HG02623 (cell line): ENCODE measurements at regions not wholly inside any gene's neighbourhood (a gene's known extent, or its start where the extent isn't known, plus 50 kb on each side); places are given as distances from the start of the nearest gene placed in this dataset.
A peak's percentile ranks its signal among the peaks of the same experiment; 100 is the strongest.

Source experiments
- ATAC-seq: cut with Tn5 transposase; IDR thresholded peaks from one replicate; pipeline ENCODE4 v1.9.1; 2021; ENCODE audit warnings: moderate library complexity; ENCODE audit not compliant: unreplicated experiment

GRCh38 chr5:61650661-61651060, 318.6 kb downstream of the ZSWIM6 start:
- no peak for ATAC-seq

DNA sequence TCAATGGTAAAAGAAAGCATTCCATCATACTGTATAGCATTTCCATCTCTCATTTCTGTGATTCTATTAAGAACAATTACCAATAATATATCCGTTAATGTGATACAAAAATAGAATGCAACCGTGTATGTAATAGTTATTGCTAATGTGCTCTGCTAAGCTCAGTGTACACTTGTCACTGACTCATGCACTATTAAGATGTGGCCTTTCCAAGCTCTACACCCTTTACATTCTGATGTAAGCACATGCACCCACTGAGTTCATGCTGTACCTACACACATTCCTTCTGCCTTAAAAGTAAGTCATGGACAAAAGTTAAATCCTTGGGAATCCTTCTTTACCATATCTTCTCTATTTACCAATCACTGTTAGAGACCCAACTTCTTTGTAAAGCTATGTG, 319.1 kb downstream of the ZSWIM6 start:
- no peak for ATAC-seq

GRCh38 chr5:61652916-61653315, 320.9 kb downstream of the ZSWIM6 start:
- ATAC-seq = no peak

- ATAC-seq = no peak
Observed at GRCh38 chr5:61653807-61654580, 321.9 kb downstream of the ZSWIM6 start.

DNA sequence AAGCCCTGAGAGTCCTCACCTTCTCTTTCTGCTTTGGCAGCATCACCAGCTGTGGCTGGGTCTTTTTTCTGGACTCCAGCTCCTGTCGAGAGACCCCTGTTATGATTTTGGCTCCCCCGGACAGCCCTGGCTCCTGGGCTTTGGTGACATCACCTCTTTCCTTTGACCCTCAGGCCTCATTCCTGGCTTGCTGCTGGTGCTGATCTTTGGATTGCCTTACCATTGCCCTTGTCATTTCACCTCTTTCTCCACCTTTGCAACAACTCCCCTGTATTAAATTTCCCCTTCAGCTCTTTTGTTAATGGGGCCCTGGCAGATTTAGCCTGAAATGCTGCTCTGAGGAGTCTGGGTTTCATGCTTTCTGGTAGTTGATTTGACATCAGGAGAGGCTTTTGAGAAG, 322.8 kb downstream of the ZSWIM6 start:
- ATAC-seq = no peak

GRCh38 chr5:61657010-61657409, 325.0 kb downstream of the ZSWIM6 start:
- ATAC-seq = no peak

- ATAC-seq = no peak
Observed at GRCh38 chr5:61657686-61658085, 325.6 kb downstream of the ZSWIM6 start.

DNA sequence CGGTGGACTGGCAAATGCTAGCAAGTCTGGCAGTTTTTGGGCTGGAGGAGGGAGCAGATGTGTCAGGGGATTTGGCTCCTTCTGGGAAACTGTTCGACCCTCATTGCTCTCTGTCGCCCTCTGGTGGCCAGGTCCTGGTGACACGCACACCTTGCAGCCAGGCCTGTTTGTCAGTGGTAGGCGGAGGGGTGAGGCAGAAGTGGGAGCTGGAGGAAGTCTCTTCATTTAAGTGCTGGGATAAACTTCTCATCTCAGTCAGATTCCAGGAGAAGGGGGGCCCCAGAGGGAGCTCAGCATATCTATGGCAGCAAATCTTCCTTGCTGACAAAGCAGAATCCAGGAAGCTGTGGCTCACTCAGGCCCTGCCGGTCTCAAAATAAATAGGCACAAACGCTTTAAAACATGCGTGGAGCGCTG, 326.5 kb downstream of the ZSWIM6 start:
- peak; percentile 78 for ATAC-seq

DNA sequence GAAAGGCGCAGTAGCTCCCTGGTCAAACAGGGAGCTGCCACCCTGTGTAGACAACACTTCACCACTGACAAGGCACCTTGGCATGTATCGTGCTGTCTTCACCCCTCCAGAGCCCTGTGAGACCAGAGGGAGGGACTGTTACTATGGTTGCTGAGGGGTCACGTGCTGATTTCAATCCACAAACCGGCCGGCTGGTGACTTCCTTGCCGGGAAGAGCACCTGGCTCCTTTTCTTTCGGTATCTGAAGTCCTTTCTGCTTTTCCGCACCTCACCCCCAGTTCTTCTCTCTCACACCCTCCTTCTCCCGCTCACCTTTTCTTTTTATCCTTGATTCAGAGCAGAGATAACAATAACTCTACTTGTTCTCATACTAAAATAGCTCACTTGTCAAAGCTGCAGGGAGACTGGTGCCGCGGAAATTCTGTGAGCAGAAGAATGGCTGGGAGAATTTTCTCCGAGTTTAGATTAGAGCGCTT, 327.2 kb downstream of the ZSWIM6 start:
- no peak for ATAC-seq

DNA sequence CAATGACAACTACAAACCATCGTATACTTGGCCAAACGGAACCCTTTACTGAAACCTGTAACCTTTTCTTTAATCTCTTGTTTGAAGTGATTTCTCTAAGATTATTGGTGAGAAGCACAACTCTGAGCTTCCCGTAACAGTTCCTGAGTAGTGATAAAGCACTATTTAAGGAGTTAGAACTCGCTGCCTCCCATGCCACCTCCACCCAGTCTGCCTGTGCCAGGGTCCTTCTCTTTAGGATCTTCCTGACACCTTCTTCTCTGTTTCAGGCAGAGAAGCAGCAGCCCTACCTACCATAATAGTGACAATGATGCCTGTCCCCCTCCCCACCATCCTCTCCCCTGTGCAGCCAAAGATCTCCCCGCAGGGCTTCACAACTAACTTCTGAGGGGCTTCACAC, 330.6 kb downstream of the ZSWIM6 start:
- ATAC-seq = no peak

DNA sequence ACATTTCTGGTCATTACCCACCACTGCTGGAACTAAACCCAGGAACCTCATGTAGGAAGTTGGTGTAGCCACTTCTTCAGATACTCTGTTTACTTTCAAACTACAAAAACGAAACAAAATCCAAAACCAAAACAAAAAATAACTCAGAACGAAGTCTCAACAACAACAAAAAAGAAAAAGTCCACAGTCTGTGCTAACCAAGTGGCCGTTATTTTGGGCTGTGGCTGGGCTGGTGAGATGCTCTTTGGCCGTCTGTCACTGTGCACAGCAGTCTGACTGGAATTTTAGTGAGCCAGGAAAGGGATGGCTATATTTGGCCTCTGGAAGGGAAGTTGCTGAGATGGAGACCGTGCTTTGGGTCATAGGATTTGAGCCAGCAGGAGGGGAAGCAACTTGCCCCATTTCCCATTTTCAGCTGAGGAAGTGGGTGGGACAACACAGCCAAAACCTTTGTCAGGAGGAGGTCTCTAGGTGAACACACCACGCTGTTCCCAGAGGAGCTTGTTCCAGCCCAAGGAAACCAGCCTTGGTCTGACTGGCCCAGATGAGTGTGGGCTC, 334.1 kb downstream of the ZSWIM6 start:
- no peak for ATAC-seq

DNA sequence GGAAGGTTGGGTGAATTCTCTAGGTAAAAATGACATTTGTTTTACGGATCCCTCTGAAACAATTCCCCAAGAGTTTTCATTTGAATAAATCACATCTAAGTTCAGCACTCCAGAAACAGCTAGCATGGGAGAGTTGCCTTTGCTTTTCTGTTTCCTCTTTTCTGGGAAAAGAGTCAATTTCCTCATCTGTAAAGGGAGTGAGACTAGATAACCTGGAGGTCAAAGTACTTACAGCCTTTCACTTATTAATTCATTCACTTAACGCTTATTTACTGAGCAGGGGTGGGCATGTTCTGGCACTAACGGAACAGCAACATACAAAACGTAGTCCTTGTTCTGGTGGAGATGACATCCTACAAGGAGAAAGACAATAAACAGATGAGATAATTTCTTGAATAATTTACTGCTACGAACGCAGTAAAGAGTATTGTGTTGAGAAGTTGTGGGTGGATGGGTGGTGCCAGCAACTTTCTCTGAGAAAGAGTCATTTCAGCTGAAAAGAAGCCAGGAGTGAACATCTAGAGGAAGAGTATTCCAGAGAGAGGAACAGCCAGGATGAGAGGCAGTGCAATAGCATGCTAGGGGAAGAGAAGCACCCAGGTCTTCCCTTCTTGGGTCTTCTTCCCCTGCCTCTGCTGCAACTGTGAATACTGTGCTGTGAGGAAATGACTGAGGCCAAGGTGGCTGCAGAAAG, 335.6 kb downstream of the ZSWIM6 start:
- no peak for ATAC-seq

GRCh38 chr5:61669531-61669930, 337.5 kb downstream of the ZSWIM6 start:
- ATAC-seq = no peak

DNA sequence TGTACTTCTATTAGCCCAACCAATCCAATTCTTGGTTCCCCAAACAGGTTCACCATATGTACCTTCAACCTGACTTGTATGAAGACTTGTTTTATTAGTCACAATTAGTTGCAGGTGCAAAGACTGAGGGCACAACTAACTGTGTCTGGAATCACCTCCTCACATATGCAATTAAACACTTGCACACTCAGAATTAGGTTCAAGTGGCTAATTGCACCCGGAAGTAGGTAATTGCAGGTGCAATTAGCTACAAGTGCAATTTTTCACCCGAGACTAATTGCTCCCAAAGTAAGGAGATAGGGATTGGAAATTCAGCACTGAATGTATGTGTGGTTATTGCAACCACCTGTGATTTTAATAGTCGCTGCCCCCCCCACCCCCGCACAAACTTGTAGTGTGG, 338.9 kb downstream of the ZSWIM6 start:
- no peak for ATAC-seq

- ATAC-seq = peak; percentile 54
Observed at GRCh38 chr5:61673007-61673735, 341.1 kb downstream of the ZSWIM6 start.

GRCh38 chr5:61674378-61674777, 342.3 kb downstream of the ZSWIM6 start:
- no peak for ATAC-seq

- ATAC-seq = no peak
Observed at GRCh38 chr5:61675015-61675692, 343.1 kb downstream of the ZSWIM6 start.

DNA sequence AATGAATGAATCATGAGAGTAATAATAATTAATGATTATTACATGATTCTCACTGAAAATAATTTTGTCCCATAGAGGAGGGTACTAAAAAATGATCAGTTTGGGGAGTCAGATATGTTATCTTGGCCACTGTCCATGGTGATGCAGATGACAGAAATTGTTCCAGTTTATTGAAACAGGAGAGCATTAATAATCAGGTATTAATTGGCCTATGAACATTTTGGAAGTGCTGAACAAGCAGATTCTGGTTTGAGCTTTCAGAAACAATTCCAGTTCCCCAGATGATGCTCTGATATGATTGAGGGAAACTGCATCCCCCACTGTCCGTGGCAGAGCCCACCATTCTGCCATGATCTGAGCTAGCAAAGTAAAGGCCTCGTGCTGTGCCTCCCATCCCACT, 345.2 kb downstream of the ZSWIM6 start:
- no peak for ATAC-seq

DNA sequence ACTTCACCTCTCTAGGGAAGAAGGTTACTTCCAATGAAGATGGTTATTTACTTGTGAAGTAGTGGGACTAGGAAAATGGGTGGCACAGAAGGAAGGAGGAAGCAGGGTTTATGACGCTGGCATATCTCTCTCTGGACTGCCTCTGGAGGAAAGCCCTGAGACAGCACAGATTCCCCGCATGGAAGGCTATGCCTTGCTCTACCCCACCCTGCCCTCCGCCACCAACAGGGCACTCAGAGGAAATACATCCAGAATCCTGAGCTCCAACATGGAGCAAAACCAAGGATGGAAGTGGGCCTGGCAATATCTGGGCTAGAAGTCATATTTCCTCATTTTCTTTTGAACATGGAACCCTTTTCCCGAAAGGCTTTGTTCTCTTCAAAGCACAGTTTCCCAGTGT, 346.9 kb downstream of the ZSWIM6 start:
- no peak for ATAC-seq

GRCh38 chr5:61679562-61679961, 347.5 kb downstream of the ZSWIM6 start:
- ATAC-seq = no peak

GRCh38 chr5:61680247-61680646, 348.2 kb downstream of the ZSWIM6 start:
- no peak for ATAC-seq
